H1 (cell line): ENCODE measurements at regions not wholly inside any gene's neighbourhood (a gene's known extent, or its start where the extent isn't known, plus 50 kb on each side); places are given as distances from the start of the nearest gene placed in this dataset.

Experiments
- CTCF ChIA-PET: fragments of 300-600 bp; sonication (Branson Sonifier 250); formaldehyde crosslinking; loops from one replicate; lab custom pipeline; 2021; ENCODE audit not compliant: partially characterized antibody; lab: Charles Lee
- POLR2A ChIA-PET: fragments of 300-600 bp; sonication (Branson Sonifier 250); formaldehyde crosslinking; loops from one replicate; lab custom pipeline; 2021; ENCODE audit warnings: inconsistent platforms; ENCODE audit not compliant: partially characterized antibody; lab: Charles Lee
- DNase-seq, 2 experiments: peaks; one replicate each; pipeline versions ENCODE4 v3.0.0 to v3.0.0-alpha.2; 2010 to 2022; ENCODE audit warnings: low spot score in 2 of 2, low read depth in 1 of 2, mixed read lengths in 1 of 2
- FAIRE-seq: peaks from 2 replicates; lab custom pipeline; 2011; peaks lifted over from hg19 to GRCh38; lab: Jason Lieb, UNC
- H2AFZ ChIP-seq: 2 replicates; pipeline ENCODE4 v1.8.1; 2012; ENCODE audit warnings: low read length, inconsistent platforms
- H2AK5ac ChIP-seq: 2 replicates; pipeline ENCODE4 v1.6.1; 2013; ENCODE audit warnings: low read depth, low read length
- H2BK120ac ChIP-seq: replicated peaks from 2 replicates; pipeline ENCODE3; 2013; ENCODE audit warnings: low read depth, low read length, inconsistent platforms
- H2BK12ac ChIP-seq: 2 replicates; pipeline ENCODE4 v1.6.1; 2013; ENCODE audit warnings: low read depth, low read length
- H2BK15ac ChIP-seq: 2 replicates; pipeline ENCODE4 v1.6.1; 2013; ENCODE audit warnings: low read length
- H2BK20ac ChIP-seq: 2 replicates; pipeline ENCODE4 v1.6.1; 2013; ENCODE audit warnings: low read length
- H2BK5ac ChIP-seq: 2 replicates; pipeline ENCODE4 v1.6.1; 2013; ENCODE audit warnings: low read depth, low read length
- H3K14ac ChIP-seq: 2 replicates; pipeline ENCODE4 v1.6.1; 2013; ENCODE audit warnings: inconsistent platforms; ENCODE audit not compliant: insufficient read length
- H3K18ac ChIP-seq: 2 replicates; pipeline ENCODE4 v1.6.1; 2013; ENCODE audit warnings: low read length; ENCODE audit errors: extremely low read depth
- H3K23ac ChIP-seq: 2 replicates; pipeline ENCODE4 v1.6.1; 2013; ENCODE audit warnings: inconsistent platforms; ENCODE audit not compliant: insufficient read length
- H3K23me2 ChIP-seq: 2 replicates; pipeline ENCODE4 v1.6.1; 2013; ENCODE audit warnings: low read depth, low read length
- H3K27ac ChIP-seq: 2 replicates; pipeline ENCODE4 v1.6.1; 2011; ENCODE audit warnings: low read depth, low read length, inconsistent platforms
- H3K27me3 ChIP-seq, 4 experiments: replicated peaks in 1 of 4; 1 replicate in 1 of 4; 2 replicates in 3 of 4; pipeline versions ENCODE4 v1.6.1 to v1.8.1; 2011 to 2013; ENCODE audit warnings: low read length in 3 of 4, mild to moderate bottlenecking in 3 of 4, inconsistent platforms in 2 of 4, mixed read lengths in 2 of 4, moderate library complexity in 1 of 4; ENCODE audit not compliant: control insufficient read depth in 3 of 4, insufficient read depth in 3 of 4; ENCODE audit errors: extremely low read depth in 1 of 4
- H3K36me3 ChIP-seq, 4 experiments: 2 replicates each; pipeline versions ENCODE4 v1.6.1 to v1.8.1; 2011 to 2013; ENCODE audit warnings: mild to moderate bottlenecking in 4 of 4, low read length in 3 of 4, moderate library complexity in 2 of 4, control low read depth in 1 of 4, inconsistent platforms in 1 of 4; ENCODE audit not compliant: insufficient read depth in 4 of 4, control insufficient read depth in 2 of 4
- H3K4ac ChIP-seq: replicated peaks from 2 replicates; pipeline ENCODE3; 2013; ENCODE audit warnings: low read length, low read depth, mixed read lengths, inconsistent platforms; ENCODE audit not compliant: insufficient read length
- H3K4me1 ChIP-seq, 4 experiments: replicated peaks in 1 of 4; 1 replicate in 1 of 4; 2 replicates in 3 of 4; pipeline versions ENCODE4 v1.6.1 to v1.8.1; 2011 to 2013; ENCODE audit warnings: low read length in 3 of 4, inconsistent platforms in 2 of 4, mixed read lengths in 1 of 4; ENCODE audit not compliant: insufficient read depth in 4 of 4, control insufficient read depth in 3 of 4
- H3K4me2 ChIP-seq, 2 experiments: 2 replicates each; pipeline versions ENCODE4 v1.6.1 to v1.8.1; 2011 to 2013; ENCODE audit warnings: low read depth in 2 of 2, low read length in 2 of 2, control low read depth in 1 of 2, inconsistent platforms in 1 of 2, mild to moderate bottlenecking in 1 of 2; ENCODE audit not compliant: insufficient read depth in 1 of 2
- H3K4me3 ChIP-seq, 4 experiments: fragments of 200-600, 300-600 bp in 1 of 4; sonication (generic), shearing (Covaris generic), sonication (Bioruptor Twin) in 1 of 4; 2 replicates each; pipeline versions ENCODE4 v1.5.1 to v1.8.1; 2011 to 2016; ENCODE audit warnings: low read length in 4 of 4, low read depth in 3 of 4, control low read depth in 2 of 4, inconsistent platforms in 2 of 4, mild to moderate bottlenecking in 2 of 4, mixed read lengths in 1 of 4, moderate library complexity in 1 of 4; ENCODE audit not compliant: insufficient read depth in 2 of 4; ENCODE audit errors: extremely low read depth in 1 of 4
- H3K56ac ChIP-seq: replicated peaks from 2 replicates; pipeline ENCODE3; 2013; ENCODE audit warnings: low read depth, mild to moderate bottlenecking, mixed read lengths, low read length, inconsistent platforms; ENCODE audit not compliant: insufficient read length
- H3K79me1 ChIP-seq: 2 replicates; pipeline ENCODE4 v1.6.1; 2013; ENCODE audit warnings: low read depth, low read length, control low read depth
- H3K79me2 ChIP-seq, 2 experiments: 2 replicates each; pipeline versions ENCODE4 v1.6.1 to v1.8.1; 2012 to 2013; ENCODE audit warnings: low read length in 2 of 2, mild to moderate bottlenecking in 2 of 2, inconsistent platforms in 1 of 2; ENCODE audit not compliant: insufficient read depth in 2 of 2, control insufficient read depth in 1 of 2
- H3K9ac ChIP-seq, 4 experiments: replicated peaks in 1 of 4; 1 replicate in 1 of 4; 2 replicates in 3 of 4; pipeline versions ENCODE4 v1.6.1 to v1.8.1; 2011 to 2013; ENCODE audit warnings: low read depth in 3 of 4, low read length in 3 of 4, control low read depth in 2 of 4, mild to moderate bottlenecking in 2 of 4, moderate library complexity in 2 of 4, inconsistent platforms in 1 of 4; ENCODE audit errors: extremely low read depth in 1 of 4
- H3K9me3 ChIP-seq, 2 experiments: 2 replicates each; pipeline versions ENCODE4 v1.6.1 to v1.8.1; 2012 to 2013; ENCODE audit warnings: mild to moderate bottlenecking in 2 of 2, moderate library complexity in 2 of 2, control low read depth in 1 of 2, inconsistent platforms in 1 of 2, low read depth in 1 of 2, low read length in 1 of 2, mixed read lengths in 1 of 2; ENCODE audit not compliant: insufficient read depth in 2 of 2
- H4K20me1 ChIP-seq, 2 experiments: replicated peaks in 1 of 2; 2 replicates each; pipeline versions ENCODE3 to v1.8.1; 2011 to 2013; ENCODE audit warnings: inconsistent platforms in 2 of 2, low read length in 2 of 2, mild to moderate bottlenecking in 1 of 2; ENCODE audit not compliant: insufficient read depth in 2 of 2, control insufficient read depth in 1 of 2
- H4K5ac ChIP-seq: 2 replicates; pipeline ENCODE4 v1.6.1; 2013; ENCODE audit warnings: low read length, low read depth, mixed read lengths, inconsistent platforms; ENCODE audit not compliant: insufficient read length
- H4K8ac ChIP-seq: 2 replicates; pipeline ENCODE4 v1.8.0; 2013; ENCODE audit warnings: mild to moderate bottlenecking, moderate library complexity, low read length, inconsistent platforms; ENCODE audit not compliant: insufficient read depth; ENCODE audit errors: extremely low read depth
- H4K91ac ChIP-seq: replicated peaks from 2 replicates; pipeline ENCODE3; 2013; ENCODE audit warnings: low read length, mixed read lengths, inconsistent platforms; ENCODE audit not compliant: insufficient read length
- CBX5 ChIP-seq: fragments of 300-800, 300-1000 bp; sonication (generic); IDR thresholded peaks from 2 replicates; pipeline ENCODE4 v1.7.1; 2016; ENCODE audit warnings: antibody characterized with exemption, low read length, low read depth
- CHD1 ChIP-seq: IDR thresholded peaks from 2 replicates; pipeline ENCODE4 v1.6.1; 2012; ENCODE audit warnings: low read depth, low read length, improper control_type of control experiment
- EZH2 ChIP-seq: fragments of 200-600 bp; sonication (generic); IDR thresholded peaks from 2 replicates; pipeline ENCODE4 v1.7.1; 2012; ENCODE audit warnings: low read depth, mild to moderate bottlenecking, moderate library complexity, low read length, inconsistent platforms; ENCODE audit not compliant: severe bottlenecking
- GABPA ChIP-seq: IDR thresholded peaks from 2 replicates; pipeline ENCODE4 v1.6.1; 2011; ENCODE audit warnings: mild to moderate bottlenecking, low read length, moderate library complexity, borderline replicate concordance; ENCODE audit not compliant: insufficient read depth
- NANOG ChIP-seq: IDR thresholded peaks from 2 replicates; pipeline ENCODE4 v1.6.1; 2011; ENCODE audit warnings: low read length, low read depth, mild to moderate bottlenecking, inconsistent platforms; ENCODE audit not compliant: insufficient read depth, poor library complexity, severe bottlenecking
- RXRA ChIP-seq: IDR thresholded peaks from 2 replicates; pipeline ENCODE4 v1.6.1; 2011; ENCODE audit warnings: low read depth, mild to moderate bottlenecking, low read length, moderate library complexity; ENCODE audit not compliant: insufficient read depth
- ZNF274 ChIP-seq: IDR thresholded peaks from 2 replicates; pipeline ENCODE4 v1.7.0; 2012; ENCODE audit warnings: low read length, borderline replicate concordance; ENCODE audit errors: extremely low read depth
- WGBS, 2 experiments: shearing (Covaris generic) in 1 of 2; methylation state at CpG; one replicate each; pipeline versions ENCODE4 v1.1.6 to v1.1.7; 2013 to 2015; ENCODE audit warnings: low lambda C conversion rate in 2 of 2, mixed read lengths in 2 of 2, inconsistent platforms in 1 of 2, low coverage in 1 of 2, missing lambda C conversion rate in 1 of 2; ENCODE audit not compliant: insufficient replicate concordance in 2 of 2, insufficient coverage in 1 of 2, insufficient read length in 1 of 2; ENCODE audit errors: extremely low coverage in 1 of 2, missing lambda C conversion rate in 1 of 2; 5-methylcytosine and 5-hydroxymethylcytosine counted together
- TF ChIP-seq, protein P1 (sequence below): IDR thresholded peaks from 2 replicates; pipeline ENCODE4 v1.6.1; 2012; ENCODE audit warnings: inconsistent platforms

DNA sequence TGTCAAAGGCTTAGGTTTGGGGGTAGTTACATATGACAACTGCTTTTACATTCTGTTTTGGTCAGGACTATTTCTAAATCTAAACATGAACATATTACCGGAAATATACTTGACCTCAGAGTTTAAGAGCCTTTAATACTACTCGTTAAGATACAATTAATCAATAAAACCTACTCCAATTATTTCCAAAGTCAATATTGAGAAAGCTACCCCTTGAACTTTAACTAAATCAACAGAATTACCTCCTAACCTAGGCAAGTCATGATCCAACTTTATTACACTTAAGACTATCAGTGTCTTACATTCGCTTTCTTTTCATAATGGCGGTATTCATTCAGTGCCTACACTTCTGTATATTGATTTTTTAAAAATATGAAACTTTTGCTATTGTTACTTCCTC, 107.7 kb downstream of the RAP2B start:
- Histone ChIP-seq H3K36me3 (peaks cover 0 to 4% (median 0%) of the 10 kb centered on the region in 4 experiments; a peak in 1 of 8 replicates), H3K9ac (no peak overlapping the region), H4K20me1 (no peaks in the 10 kb centered on the region), H4K91ac (no peak overlapping the region), H2BK120ac (no peak overlapping the region), H3K56ac (no peak overlapping the region), H3K4me2 (no peak overlapping the region), H2BK5ac (no peak overlapping the region), H3K4ac (no peak overlapping the region), H3K4me1 (no peaks in the 10 kb centered on the region), H3K27me3 (no peaks in the 10 kb centered on the region), H3K27ac (no peak overlapping the region), H4K8ac (no peak overlapping the region), H3K79me1 (no peaks in the 10 kb centered on the region), H3K23ac (no peak overlapping the region), H2AFZ (no peak overlapping the region), H3K18ac (no peak overlapping the region), H3K14ac (no peak overlapping the region), H2BK20ac (no peak overlapping the region), H3K23me2 (no peaks in the 10 kb centered on the region), H3K9me3 (peaks cover 2 to 10% of the 10 kb centered on the region in 2 experiments; a peak in 3 of 4 replicates), H2AK5ac (no peak overlapping the region), H4K5ac (no peak overlapping the region), H2BK12ac (no peak overlapping the region), H3K4me3 (no peak overlapping the region), H2BK15ac (no peak overlapping the region), H3K79me2 (no peaks in the 10 kb centered on the region)
- no peak for FAIRE-seq
- CTCF ChIA-PET: interaction anchor here (0.8 kb wide), 1 partner anchor 23 kb away, joined by 3 read pairs; no protein-coding TSS in a partner anchor
- no peak for DNase-seq
- POLR2A ChIA-PET: no interaction called here
- WGBS, 2 experiments: 94% methylated on average over 4 of the region's 4 CpGs; no CpG with 5 or more reads in 1 of the 2 experiments
- no peak for TF ChIP-seq NANOG
- TF ChIP-seq, protein P1, sequence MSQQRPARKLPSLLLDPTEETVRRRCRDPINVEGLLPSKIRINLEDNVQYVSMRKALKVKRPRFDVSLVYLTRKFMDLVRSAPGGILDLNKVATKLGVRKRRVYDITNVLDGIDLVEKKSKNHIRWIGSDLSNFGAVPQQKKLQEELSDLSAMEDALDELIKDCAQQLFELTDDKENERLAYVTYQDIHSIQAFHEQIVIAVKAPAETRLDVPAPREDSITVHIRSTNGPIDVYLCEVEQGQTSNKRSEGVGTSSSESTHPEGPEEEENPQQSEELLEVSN: no peak
- TF ChIP-seq CHD1: no peak
- no peak for TF ChIP-seq GABPA
- no peak for TF ChIP-seq RXRA
- TF ChIP-seq ZNF274: no peak
- TF ChIP-seq EZH2: no peak
- no peak for TF ChIP-seq CBX5
